ENCODE measurements at regions not wholly inside any gene's neighbourhood (a gene's known extent, or its start where the extent isn't known, plus 50 kb on each side); places are given as distances from the start of the nearest gene placed in this dataset.
A peak's percentile ranks its signal among the peaks of the same experiment; 100 is the strongest.

GRCh38 chr1:217238945-217239344 lies 391.9 kb downstream of the GPATCH2 start:
- Histone ChIP-seq H3K4me1 (ENCODE audit: control insufficient read depth, extremely low read depth, insufficient read depth, low read length) (no peaks in the 10 kb centered on the region), H3K9me3 (ENCODE audit: control insufficient read depth, insufficient read depth, low read depth, low read length) (no peaks in the 10 kb centered on the region), H3K79me2 (ENCODE audit: control insufficient read depth, insufficient read depth, low read length) (no peaks in the 10 kb centered on the region), H4K20me1 (ENCODE audit: control insufficient read depth, extremely low read depth, insufficient read depth, low read length) (no peaks in the 10 kb centered on the region), H3K36me3 (ENCODE audit: control insufficient read depth, insufficient read depth, low read length) (no peaks in the 10 kb centered on the region), H3K9ac (ENCODE audit: insufficient read depth, low read length) (no peak overlapping the region), H3K4me3 (replicated peaks in 1 of 4; ENCODE audit: control extremely low read depth in 1 of 4, insufficient read depth in 1 of 4, low read depth in 3 of 4, low read length in 4 of 4) (no peak overlapping the region), H3K27ac (ENCODE audit: insufficient read depth, low read length) (no peak overlapping the region), H3K4me2 (ENCODE audit: extremely low read depth, insufficient read depth, low read length) (no peak overlapping the region), H3K27me3 (ENCODE audit: control insufficient read depth, insufficient read depth, low read length) (no peaks in the 10 kb centered on the region), H2AFZ (ENCODE audit: low read length) (no peak overlapping the region)
- no peak for DNase-seq (ENCODE audit: low read depth in 2 of 2)
- TF ChIP-seq EZH2 (IDR thresholded peaks at IDR 0.05; ENCODE audit: low read length, missing control alignments) (no peak), CTCF (conservative IDR thresholded peaks at IDR 0.05 in 1 of 2, IDR thresholded peaks at IDR 0.05 in 1 of 2; ENCODE audit: low read depth in 1 of 2, low read length in 2 of 2) (no peak)

- no peak overlapping the region for H3K27ac ChIP-seq (ENCODE audit: insufficient read depth, low read length)
- no peaks in the 10 kb centered on the region for H3K79me2 ChIP-seq (ENCODE audit: control insufficient read depth, insufficient read depth, low read length)
- TF ChIP-seq EZH2 (IDR thresholded peaks at IDR 0.05; ENCODE audit: low read length, missing control alignments) (no peak), CTCF (conservative IDR thresholded peaks at IDR 0.05 in 1 of 2, IDR thresholded peaks at IDR 0.05 in 1 of 2; ENCODE audit: low read depth in 1 of 2, low read length in 2 of 2) (no peak)
- no peaks in the 10 kb centered on the region for H4K20me1 ChIP-seq (ENCODE audit: control insufficient read depth, extremely low read depth, insufficient read depth, low read length)
- H3K36me3 ChIP-seq (ENCODE audit: control insufficient read depth, insufficient read depth, low read length): no peaks in the 10 kb centered on the region
- H3K27me3 ChIP-seq (ENCODE audit: control insufficient read depth, insufficient read depth, low read length): no peaks in the 10 kb centered on the region
- H3K4me1 ChIP-seq (ENCODE audit: control insufficient read depth, extremely low read depth, insufficient read depth, low read length): no peaks in the 10 kb centered on the region
- H3K9me3 ChIP-seq (ENCODE audit: control insufficient read depth, insufficient read depth, low read depth, low read length): no peaks in the 10 kb centered on the region
- H3K4me3 ChIP-seq (replicated peaks in 1 of 4; ENCODE audit: control extremely low read depth in 1 of 4, insufficient read depth in 1 of 4, low read depth in 3 of 4, low read length in 4 of 4): no peak overlapping the region
- no peak overlapping the region for H2AFZ ChIP-seq (ENCODE audit: low read length)
- H3K4me2 ChIP-seq (ENCODE audit: extremely low read depth, insufficient read depth, low read length): no peak overlapping the region
- DNase-seq (ENCODE audit: low read depth in 2 of 2): peak in 1 of 2 donors; percentile 3
- H3K9ac ChIP-seq (ENCODE audit: insufficient read depth, low read length): no peak overlapping the region
Observed at GRCh38 chr1:217230412-217230811, 400.5 kb downstream of the GPATCH2 start.

GRCh38 chr1:217228689-217229088 lies 402.2 kb downstream of the GPATCH2 start:
- no peaks in the 10 kb centered on the region for H3K79me2 ChIP-seq (ENCODE audit: control insufficient read depth, insufficient read depth, low read length)
- no peak overlapping the region for H3K4me2 ChIP-seq (ENCODE audit: extremely low read depth, insufficient read depth, low read length)
- no peak for DNase-seq (ENCODE audit: low read depth in 2 of 2)
- H3K9ac ChIP-seq (ENCODE audit: insufficient read depth, low read length): no peak overlapping the region
- H3K9me3 ChIP-seq (ENCODE audit: control insufficient read depth, insufficient read depth, low read depth, low read length): no peaks in the 10 kb centered on the region
- H3K27ac ChIP-seq (ENCODE audit: insufficient read depth, low read length): no peak overlapping the region
- H3K36me3 ChIP-seq (ENCODE audit: control insufficient read depth, insufficient read depth, low read length): no peaks in the 10 kb centered on the region
- H2AFZ ChIP-seq (ENCODE audit: low read length): no peak overlapping the region
- H3K27me3 ChIP-seq (ENCODE audit: control insufficient read depth, insufficient read depth, low read length): no peaks in the 10 kb centered on the region
- H3K4me3 ChIP-seq (replicated peaks in 1 of 4; ENCODE audit: control extremely low read depth in 1 of 4, insufficient read depth in 1 of 4, low read depth in 3 of 4, low read length in 4 of 4): no peak overlapping the region
- no peak for TF ChIP-seq EZH2 (IDR thresholded peaks at IDR 0.05; ENCODE audit: low read length, missing control alignments)
- TF ChIP-seq CTCF (conservative IDR thresholded peaks at IDR 0.05 in 1 of 2, IDR thresholded peaks at IDR 0.05 in 1 of 2; ENCODE audit: low read depth in 1 of 2, low read length in 2 of 2): no peak
- H3K4me1 ChIP-seq (ENCODE audit: control insufficient read depth, extremely low read depth, insufficient read depth, low read length): no peaks in the 10 kb centered on the region
- no peaks in the 10 kb centered on the region for H4K20me1 ChIP-seq (ENCODE audit: control insufficient read depth, extremely low read depth, insufficient read depth, low read length)

Measured in fibroblast of lung (primary cell).